Osteoblast (primary cell): ENCODE measurements at regions not wholly inside any gene's neighbourhood (a gene's known extent, or its start where the extent isn't known, plus 50 kb on each side); places are given as distances from the start of the nearest gene placed in this dataset.

ENCODE experiments used
- DNase-seq: peaks from one replicate; pipeline ENCODE4 v3.0.0; 2011; ENCODE audit warnings: low spot score, mixed read lengths; ENCODE audit not compliant: insufficient read length; ENCODE audit errors: missing footprints
- H2AFZ ChIP-seq: 2 replicates; pipeline ENCODE4 v1.6.0; 2011; ENCODE audit warnings: mild to moderate bottlenecking, low read length
- H3K27ac ChIP-seq: 2 replicates; pipeline ENCODE4 v1.5.1; 2011; ENCODE audit warnings: mild to moderate bottlenecking, low read depth, low read length, moderate library complexity
- H3K27me3 ChIP-seq: 2 replicates; pipeline ENCODE4 v1.6.0; 2012; ENCODE audit warnings: mild to moderate bottlenecking, control low read depth, inconsistent platforms, low read length, moderate library complexity; ENCODE audit not compliant: insufficient read depth
- H3K36me3 ChIP-seq: 2 replicates; pipeline ENCODE4 v1.5.1; 2011; ENCODE audit warnings: mild to moderate bottlenecking, low read length, control low read depth, moderate library complexity; ENCODE audit not compliant: insufficient read depth
- H3K4me1 ChIP-seq: 2 replicates; pipeline ENCODE4 v1.5.1; 2011; ENCODE audit warnings: mild to moderate bottlenecking, low read length, control low read depth, moderate library complexity; ENCODE audit not compliant: insufficient read depth
- H3K4me2 ChIP-seq: 2 replicates; pipeline ENCODE4 v1.6.0; 2011; ENCODE audit warnings: mild to moderate bottlenecking, low read length; ENCODE audit not compliant: insufficient read depth
- H3K4me3 ChIP-seq: fragments of 200-600 bp; sonication (generic); 3 replicates; pipeline ENCODE4 v1.5.1; 2012; ENCODE audit warnings: mild to moderate bottlenecking, low read length, inconsistent platforms; ENCODE audit not compliant: insufficient read depth
- H3K79me2 ChIP-seq: 2 replicates; pipeline ENCODE4 v1.6.0; 2012; ENCODE audit warnings: mild to moderate bottlenecking, low read length, control low read depth, inconsistent platforms; ENCODE audit not compliant: insufficient read depth
- H3K9me3 ChIP-seq: 2 replicates; pipeline ENCODE4 v1.5.1; 2011; ENCODE audit warnings: low read depth, low read length, control low read depth
- H4K20me1 ChIP-seq: 2 replicates; pipeline ENCODE4 v1.6.0; 2012; ENCODE audit warnings: mild to moderate bottlenecking, low read length, control low read depth; ENCODE audit not compliant: insufficient read depth
- CTCF ChIP-seq: IDR thresholded peaks from 2 replicates; pipeline ENCODE4 v1.5.1; 2011; ENCODE audit warnings: mild to moderate bottlenecking, low read depth, low read length, moderate library complexity; ENCODE audit errors: extremely low read depth

- no peak for TF ChIP-seq CTCF
- no peak overlapping the region for H3K4me2 ChIP-seq
- H3K27ac ChIP-seq = no peak overlapping the region
- DNase-seq = no peak
- no peak overlapping the region for H3K4me3 ChIP-seq
- H2AFZ ChIP-seq = no peak overlapping the region
- H3K36me3 ChIP-seq = no peaks in the 10 kb centered on the region
- H4K20me1 ChIP-seq = no peaks in the 10 kb centered on the region
- H3K4me1 ChIP-seq = no peaks in the 10 kb centered on the region
- H3K27me3 ChIP-seq = no peaks in the 10 kb centered on the region
- H3K9me3 ChIP-seq = no peaks in the 10 kb centered on the region
- no peaks in the 10 kb centered on the region for H3K79me2 ChIP-seq
Measured at GRCh38 chr2:51597086-51597485, 565.2 kb upstream of the NRXN1 start.

- Histone ChIP-seq H3K27ac (no peak overlapping the region), H4K20me1 (no peaks in the 10 kb centered on the region), H3K4me1 (no peaks in the 10 kb centered on the region), H3K36me3 (no peaks in the 10 kb centered on the region), H3K27me3 (no peaks in the 10 kb centered on the region), H2AFZ (no peak overlapping the region), H3K79me2 (no peaks in the 10 kb centered on the region), H3K9me3 (no peaks in the 10 kb centered on the region), H3K4me3 (no peak overlapping the region), H3K4me2 (no peak overlapping the region)
- no peak for TF ChIP-seq CTCF
- no peak for DNase-seq
Measured at GRCh38 chr2:51595836-51596235, 563.9 kb upstream of the NRXN1 start.

GRCh38 chr2:51581636-51582267, 549.8 kb upstream of the NRXN1 start:
- no peaks in the 10 kb centered on the region for H3K36me3 ChIP-seq
- no peak overlapping the region for H2AFZ ChIP-seq
- DNase-seq = peak; percentile 26
- no peak overlapping the region for H3K4me3 ChIP-seq
- H3K4me2 ChIP-seq = no peak overlapping the region
- H3K27ac ChIP-seq = no peak overlapping the region
- H3K27me3 ChIP-seq = no peaks in the 10 kb centered on the region
- no peaks in the 10 kb centered on the region for H3K4me1 ChIP-seq
- H3K79me2 ChIP-seq = no peaks in the 10 kb centered on the region
- H4K20me1 ChIP-seq = no peaks in the 10 kb centered on the region
- H3K9me3 ChIP-seq = no peaks in the 10 kb centered on the region
- TF ChIP-seq CTCF = no peak

GRCh38 chr2:51579412-51579811, 547.5 kb upstream of the NRXN1 start:
- DNase-seq = no peak
- Histone ChIP-seq H3K79me2 (no peaks in the 10 kb centered on the region), H3K27ac (no peak overlapping the region), H4K20me1 (no peaks in the 10 kb centered on the region), H2AFZ (no peak overlapping the region), H3K4me2 (no peak overlapping the region), H3K36me3 (no peaks in the 10 kb centered on the region), H3K27me3 (no peaks in the 10 kb centered on the region), H3K4me1 (no peaks in the 10 kb centered on the region), H3K4me3 (no peak overlapping the region), H3K9me3 (no peaks in the 10 kb centered on the region)
- no peak for TF ChIP-seq CTCF
